ENCODE measurements at regions not wholly inside any gene's neighbourhood (a gene's known extent, or its start where the extent isn't known, plus 50 kb on each side); places are given as distances from the start of the nearest gene placed in this dataset.

GRCh38 chr5:103498800-103499551 is 63.6 kb downstream of the NUDT12 start:
- DNase-seq, result no peak
- intact Hi-C loops (cut with DNase I), result no loop called here
- H3K27me3 ChIP-seq (ENCODE audit: control insufficient read depth, insufficient read depth, low read length), result no peaks in the 10 kb centered on the region

GRCh38 chr5:103498211-103498610 is 64.4 kb downstream of the NUDT12 start:
- peak in 2 of 5 donors; percentile 49 to 59 for DNase-seq
- Histone ChIP-seq H3K9ac (ENCODE audit: low read length in 3 of 3) (no peak overlapping the region), H3K27ac (ENCODE audit: low read depth in 2 of 2, low read length in 2 of 2) (no peak overlapping the region), H3K4me3 (ENCODE audit: low read length in 3 of 3) (no peak overlapping the region), H3K4me1 (ENCODE audit: control insufficient read depth in 2 of 3, insufficient read depth in 2 of 3, low read depth in 1 of 3, low read length in 3 of 3) (no peaks in the 10 kb centered on the region), H3K36me3 (ENCODE audit: control insufficient read depth in 2 of 3, insufficient read depth in 3 of 3, low read length in 3 of 3) (no peaks in the 10 kb centered on the region), H3K9me3 (ENCODE audit: control insufficient read depth in 2 of 3, insufficient read depth in 1 of 3, low read length in 3 of 3) (peaks cover 0 to 4% (median 0%) of the 10 kb centered on the region in 3 donors), H3K27me3 (ENCODE audit: control insufficient read depth, insufficient read depth, low read length) (no peaks in the 10 kb centered on the region)
- intact Hi-C loops (cut with DNase I), result no loop called here
- no peak for FAIRE-seq
- no peak for TF ChIP-seq CTCF (IDR thresholded peaks at IDR 0.05; ENCODE audit: borderline replicate concordance, extremely low read depth, insufficient read depth)

More at GRCh38 chr5:103498800-103499551, 63.6 kb downstream of the NUDT12 start:
- Histone ChIP-seq H3K9ac (ENCODE audit: low read length in 3 of 3) (no peak overlapping the region), H3K36me3 (ENCODE audit: control insufficient read depth in 2 of 3, insufficient read depth in 3 of 3, low read length in 3 of 3) (no peaks in the 10 kb centered on the region), H3K4me1 (ENCODE audit: control insufficient read depth in 2 of 3, insufficient read depth in 2 of 3, low read depth in 1 of 3, low read length in 3 of 3) (no peaks in the 10 kb centered on the region), H3K27ac (ENCODE audit: low read depth in 2 of 2, low read length in 2 of 2) (no peak overlapping the region), H3K9me3 (ENCODE audit: control insufficient read depth in 2 of 3, insufficient read depth in 1 of 3, low read length in 3 of 3) (peaks cover 0 to 4% (median 0%) of the 10 kb centered on the region in 3 donors), H3K4me3 (ENCODE audit: low read length in 3 of 3) (no peak overlapping the region)
- no peak for FAIRE-seq
- TF ChIP-seq CTCF (IDR thresholded peaks at IDR 0.05; ENCODE audit: borderline replicate concordance, extremely low read depth, insufficient read depth), result no peak

GRCh38 chr5:103497781-103498180 is 64.8 kb downstream of the NUDT12 start:
- TF ChIP-seq CTCF (IDR thresholded peaks at IDR 0.05; ENCODE audit: borderline replicate concordance, extremely low read depth, insufficient read depth), result no peak
- no peaks in the 10 kb centered on the region for H3K36me3 ChIP-seq (ENCODE audit: control insufficient read depth in 2 of 3, insufficient read depth in 3 of 3, low read length in 3 of 3)
- no peak overlapping the region for H3K9ac ChIP-seq (ENCODE audit: low read length in 3 of 3)
- no peak overlapping the region for H3K27ac ChIP-seq (ENCODE audit: low read depth in 2 of 2, low read length in 2 of 2)
- no peaks in the 10 kb centered on the region for H3K27me3 ChIP-seq (ENCODE audit: control insufficient read depth, insufficient read depth, low read length)
- H3K4me3 ChIP-seq (ENCODE audit: low read length in 3 of 3), result no peak overlapping the region
- H3K9me3 ChIP-seq (ENCODE audit: control insufficient read depth in 2 of 3, insufficient read depth in 1 of 3, low read length in 3 of 3), result peaks cover 0 to 4% (median 0%) of the 10 kb centered on the region in 3 donors
- intact Hi-C loops (cut with DNase I), result no loop called here
- H3K4me1 ChIP-seq (ENCODE audit: control insufficient read depth in 2 of 3, insufficient read depth in 2 of 3, low read depth in 1 of 3, low read length in 3 of 3), result no peaks in the 10 kb centered on the region
- no peak for FAIRE-seq
- no peak for DNase-seq
